Muscle layer of duodenum (tissue), 2 donors: ENCODE measurements at regions not wholly inside any gene's neighbourhood (a gene's known extent, or its start where the extent isn't known, plus 50 kb on each side); places are given as distances from the start of the nearest gene placed in this dataset.

Experiments
- H3K27ac ChIP-seq: one replicate; pipeline ENCODE4 v1.7.0; 2013; ENCODE audit warnings: mild to moderate bottlenecking, low read length
- H3K27me3 ChIP-seq: one replicate; pipeline ENCODE4 v1.7.0; 2013; ENCODE audit warnings: low read depth, mild to moderate bottlenecking, control low read depth, low read length
- H3K36me3 ChIP-seq, 2 donors: one replicate each; pipeline ENCODE4 v1.7.0; 2013; ENCODE audit warnings: low read length in 2 of 2, control low read depth in 1 of 2, mild to moderate bottlenecking in 1 of 2; ENCODE audit not compliant: insufficient read depth in 2 of 2, control insufficient read depth in 1 of 2
- H3K4me1 ChIP-seq, 2 donors: one replicate each; pipeline ENCODE4 v1.7.0; 2013; ENCODE audit warnings: low read length in 2 of 2, mild to moderate bottlenecking in 2 of 2, control low read depth in 1 of 2, moderate library complexity in 1 of 2; ENCODE audit not compliant: insufficient read depth in 2 of 2, control insufficient read depth in 1 of 2
- H3K4me3 ChIP-seq, 2 donors: one replicate each; pipeline ENCODE4 v1.7.0; 2013; ENCODE audit warnings: low read length in 2 of 2, low read depth in 1 of 2, mild to moderate bottlenecking in 1 of 2
- H3K9me3 ChIP-seq, 2 donors: one replicate each; pipeline ENCODE4 v1.7.0; 2013; ENCODE audit warnings: low read length in 2 of 2, control low read depth in 1 of 2, mild to moderate bottlenecking in 1 of 2; ENCODE audit not compliant: control insufficient read depth in 1 of 2
- donor health status: healthy.

DNA sequence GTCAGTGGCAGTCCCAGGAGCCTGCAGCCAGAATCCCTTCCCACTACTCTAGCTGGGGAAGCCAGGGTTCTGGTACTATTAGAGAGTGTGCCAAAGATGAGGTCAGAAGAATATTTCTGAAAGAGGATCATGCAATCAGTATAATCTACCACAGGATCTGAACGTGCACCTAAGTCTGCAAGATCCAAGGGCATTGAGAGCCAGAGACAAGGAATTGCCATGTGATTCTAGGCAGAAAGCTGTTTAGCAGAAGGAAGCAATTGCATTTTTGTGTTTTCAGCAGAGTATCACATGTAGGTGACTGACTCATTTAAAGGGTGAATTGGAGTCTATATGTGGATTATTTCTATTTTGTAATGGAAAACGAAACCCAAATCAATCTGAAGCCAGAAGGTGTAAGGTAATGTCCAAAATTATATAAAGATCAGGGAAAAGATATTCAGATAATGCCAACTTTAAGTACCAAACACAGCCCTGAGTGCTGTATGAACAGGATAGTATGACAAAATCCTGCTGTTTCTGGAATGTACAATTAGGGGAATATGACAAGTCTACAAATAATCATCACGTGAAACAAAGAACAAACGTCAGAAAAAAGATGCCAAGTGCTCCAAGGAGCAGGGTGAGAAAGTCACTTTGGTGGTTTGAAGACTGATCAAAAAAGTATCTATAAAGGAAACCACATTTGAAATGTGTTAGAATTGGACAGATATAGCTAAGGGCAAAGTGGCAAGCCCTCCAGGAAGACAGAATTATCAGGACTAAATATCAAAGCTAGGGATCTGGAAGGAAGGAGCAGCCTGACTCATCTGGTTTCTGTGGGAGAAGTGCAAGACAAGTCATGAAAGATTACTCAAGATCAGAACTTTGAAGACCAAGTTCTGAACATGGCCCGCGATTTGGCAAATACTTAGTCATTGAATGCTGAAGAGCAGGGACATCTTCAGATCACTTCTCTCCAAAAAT, 1036.6 kb downstream of the NTRK3 start:
- Histone ChIP-seq H3K4me1 (no peaks in the 10 kb centered on the region), H3K36me3 (no peaks in the 10 kb centered on the region), H3K27me3 (no peaks in the 10 kb centered on the region), H3K9me3 (no peaks in the 10 kb centered on the region), H3K27ac (no peak overlapping the region), H3K4me3 (no peak overlapping the region)

DNA sequence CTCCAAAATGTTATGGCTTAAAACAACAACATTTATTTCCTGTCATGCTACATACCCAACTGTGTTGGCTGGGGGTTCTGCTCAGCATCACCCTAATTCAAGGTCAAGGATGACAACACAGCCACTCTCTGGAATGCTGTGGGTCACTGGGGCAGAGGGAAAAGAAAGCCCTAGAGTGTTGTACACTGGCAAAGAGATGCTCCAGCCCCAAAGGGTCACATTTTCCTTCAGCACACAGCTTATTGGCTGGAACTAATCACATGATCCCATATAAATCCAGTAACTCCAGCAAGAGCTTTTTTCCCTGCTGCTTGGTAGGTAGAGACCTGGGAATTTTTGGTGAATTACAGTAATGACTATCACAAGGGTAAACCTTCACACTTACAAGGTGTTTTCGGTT, 1041.4 kb downstream of the NTRK3 start:
- Histone ChIP-seq H3K9me3 (no peaks in the 10 kb centered on the region), H3K27ac (no peak overlapping the region), H3K4me1 (no peaks in the 10 kb centered on the region), H3K36me3 (no peaks in the 10 kb centered on the region), H3K4me3 (no peak overlapping the region), H3K27me3 (no peaks in the 10 kb centered on the region)

DNA sequence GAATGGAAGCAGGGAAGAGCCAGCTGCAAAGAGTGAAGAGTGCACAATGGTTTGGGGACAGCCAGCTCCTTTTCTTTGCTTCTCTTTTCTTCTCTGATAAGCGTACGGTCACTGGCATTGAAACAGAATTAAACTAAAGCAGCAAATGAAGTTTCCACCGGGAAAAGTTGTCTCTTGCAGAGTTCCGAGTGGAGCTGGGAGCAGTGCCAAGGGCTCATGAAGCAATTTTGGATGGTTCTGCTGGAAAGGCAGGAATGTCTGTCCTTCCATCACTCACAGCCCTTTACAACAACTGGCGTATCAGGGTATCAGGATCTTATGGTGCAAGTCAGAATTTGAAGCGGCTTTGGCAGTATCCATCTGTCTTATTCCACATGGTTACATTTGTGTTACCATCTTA, 1042.9 kb downstream of the NTRK3 start:
- no peaks in the 10 kb centered on the region for H3K27me3 ChIP-seq
- no peaks in the 10 kb centered on the region for H3K9me3 ChIP-seq
- no peak overlapping the region for H3K4me3 ChIP-seq
- H3K4me1 ChIP-seq: no peaks in the 10 kb centered on the region
- H3K27ac ChIP-seq: no peak overlapping the region
- H3K36me3 ChIP-seq: no peaks in the 10 kb centered on the region

DNA sequence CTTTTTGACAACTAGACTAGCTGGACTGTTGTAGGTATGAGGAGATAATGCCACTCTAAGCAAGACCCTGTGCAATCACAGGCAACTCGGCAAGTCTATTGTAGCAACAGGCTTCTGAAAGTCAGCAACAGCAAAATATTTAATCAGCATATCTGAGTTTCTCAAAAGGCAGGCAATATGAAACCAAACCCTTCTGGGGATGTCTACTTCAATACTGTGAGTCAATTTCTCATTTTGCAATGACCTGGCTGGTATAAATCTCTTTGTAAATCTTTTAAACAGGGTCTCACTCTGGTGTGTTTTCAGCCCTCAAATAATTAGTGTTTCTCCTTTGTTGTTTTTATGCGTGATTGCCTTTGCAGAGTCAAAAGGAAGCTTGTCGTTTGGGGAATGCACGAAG, 1044.5 kb downstream of the NTRK3 start:
- Histone ChIP-seq H3K36me3 (no peaks in the 10 kb centered on the region), H3K27me3 (no peaks in the 10 kb centered on the region), H3K4me3 (no peak overlapping the region), H3K27ac (no peak overlapping the region), H3K4me1 (no peaks in the 10 kb centered on the region), H3K9me3 (no peaks in the 10 kb centered on the region)

DNA sequence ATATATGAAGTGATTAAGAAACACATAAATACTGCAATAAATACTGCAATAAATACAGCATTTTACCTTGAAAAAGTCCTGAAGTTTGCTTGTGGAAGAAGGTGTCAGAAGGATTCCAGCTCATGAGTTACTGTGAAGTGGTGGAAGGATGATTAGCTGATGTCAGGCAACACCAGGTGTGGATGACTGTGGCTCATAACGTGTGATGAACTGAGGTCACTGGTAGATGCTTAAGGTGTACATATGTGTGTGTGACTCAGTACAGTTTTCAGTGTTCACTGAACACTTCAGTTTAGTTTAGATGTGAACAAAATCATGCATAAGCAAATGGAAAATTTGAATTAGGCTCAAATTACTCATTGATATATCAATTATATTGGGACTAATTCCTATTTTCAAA, 1045.0 kb downstream of the NTRK3 start:
- no peak overlapping the region for H3K4me3 ChIP-seq
- H3K27me3 ChIP-seq: no peaks in the 10 kb centered on the region
- no peak overlapping the region for H3K27ac ChIP-seq
- H3K36me3 ChIP-seq: no peaks in the 10 kb centered on the region
- no peaks in the 10 kb centered on the region for H3K4me1 ChIP-seq
- H3K9me3 ChIP-seq: no peaks in the 10 kb centered on the region

DNA sequence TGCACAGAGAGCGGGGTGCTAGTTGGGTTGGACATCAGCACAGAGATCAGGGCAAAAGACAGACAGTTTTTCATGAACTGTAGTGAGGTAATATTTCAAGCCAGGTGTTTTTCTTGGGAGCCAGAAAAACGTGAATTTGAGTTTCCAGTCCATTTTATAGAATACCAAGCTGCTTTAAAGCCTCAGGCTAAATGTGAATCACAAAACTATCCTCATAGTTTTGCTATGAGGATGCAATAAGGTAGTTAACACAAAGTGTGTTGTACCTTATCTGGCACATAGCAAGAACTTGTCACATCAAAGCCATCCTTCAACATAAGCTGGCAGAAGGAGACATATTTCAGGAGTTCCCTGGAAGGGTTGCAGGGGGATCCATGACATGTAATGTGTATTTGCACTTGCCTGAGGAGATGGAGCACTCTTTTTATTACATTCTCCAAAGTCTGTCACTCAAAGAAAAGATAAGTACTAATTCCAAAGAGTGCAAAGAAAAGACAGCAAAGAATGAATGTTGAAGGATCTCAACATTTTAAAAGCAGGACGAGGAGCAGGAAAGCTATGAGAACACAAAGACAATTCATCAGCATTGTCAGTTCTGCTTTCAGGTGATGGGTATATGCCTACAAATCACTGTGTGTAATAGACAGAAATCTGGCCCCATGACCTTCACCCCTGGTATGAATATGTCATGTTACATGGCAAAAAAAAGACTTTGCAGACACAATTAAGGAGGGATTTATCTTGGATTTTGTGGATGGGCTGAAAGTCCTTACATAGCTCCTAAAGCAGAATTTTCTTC, 1046.4 kb downstream of the NTRK3 start:
- Histone ChIP-seq H3K4me1 (no peaks in the 10 kb centered on the region), H3K27ac (no peak overlapping the region), H3K27me3 (no peaks in the 10 kb centered on the region)

DNA sequence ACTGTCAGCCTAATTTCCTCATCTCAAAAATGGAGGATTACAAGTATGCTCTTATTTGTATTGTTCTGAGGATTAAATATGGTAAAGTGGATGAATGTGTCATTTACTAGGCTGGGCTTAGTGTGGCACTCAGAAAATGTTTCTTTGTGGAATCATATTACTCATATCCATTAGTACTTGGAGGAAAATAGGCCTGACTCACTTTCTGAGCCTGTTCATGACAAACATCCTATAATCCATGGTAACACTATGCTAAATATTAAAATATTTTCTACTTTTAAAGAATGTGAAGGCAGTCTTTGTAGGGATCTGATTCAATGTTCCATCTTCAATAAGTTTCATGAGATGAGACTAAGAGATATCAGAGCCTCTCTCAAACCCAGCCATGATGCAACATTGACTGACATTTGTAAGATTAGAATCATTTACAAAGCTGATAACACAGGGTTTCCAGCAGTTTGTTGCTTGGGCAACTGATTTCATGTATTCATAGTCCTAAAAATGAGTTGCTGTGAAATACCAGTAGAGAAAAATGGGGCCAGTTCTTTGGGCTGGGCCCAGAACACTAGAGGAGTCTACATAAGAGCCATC, 1048.5 kb downstream of the NTRK3 start:
- Histone ChIP-seq H3K27me3 (no peaks in the 10 kb centered on the region), H3K9me3 (no peaks in the 10 kb centered on the region), H3K36me3 (no peaks in the 10 kb centered on the region), H3K27ac (no peak overlapping the region), H3K4me1 (no peaks in the 10 kb centered on the region), H3K4me3 (no peak overlapping the region)

More for the DNA sequence above, 1046.4 kb downstream of the NTRK3 start:
- H3K36me3 ChIP-seq: no peaks in the 10 kb centered on the region
- no peak overlapping the region for H3K4me3 ChIP-seq
- H3K9me3 ChIP-seq: no peaks in the 10 kb centered on the region

DNA sequence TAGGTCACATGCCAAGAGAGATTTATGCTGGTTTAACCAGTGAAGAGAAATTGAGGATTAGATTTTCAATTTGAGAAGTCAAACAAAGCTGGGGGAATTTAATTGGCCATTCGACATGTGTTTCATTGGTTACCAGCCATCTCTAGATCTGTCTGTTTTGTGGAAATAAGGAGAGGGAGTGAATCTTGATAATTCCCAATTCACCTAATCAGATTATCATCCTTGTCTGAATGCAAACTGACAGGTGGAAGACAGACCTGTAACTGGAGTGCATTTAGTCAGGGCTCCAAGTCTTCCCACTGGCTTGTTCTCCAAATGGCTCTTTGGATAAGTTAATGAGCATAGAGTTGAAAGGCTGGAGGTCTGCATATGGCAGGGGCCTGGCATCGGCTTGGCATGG, 1049.3 kb downstream of the NTRK3 start:
- Histone ChIP-seq H3K36me3 (no peaks in the 10 kb centered on the region), H3K9me3 (no peaks in the 10 kb centered on the region), H3K4me3 (no peak overlapping the region), H3K4me1 (no peaks in the 10 kb centered on the region), H3K27me3 (no peaks in the 10 kb centered on the region), H3K27ac (no peak overlapping the region)

DNA sequence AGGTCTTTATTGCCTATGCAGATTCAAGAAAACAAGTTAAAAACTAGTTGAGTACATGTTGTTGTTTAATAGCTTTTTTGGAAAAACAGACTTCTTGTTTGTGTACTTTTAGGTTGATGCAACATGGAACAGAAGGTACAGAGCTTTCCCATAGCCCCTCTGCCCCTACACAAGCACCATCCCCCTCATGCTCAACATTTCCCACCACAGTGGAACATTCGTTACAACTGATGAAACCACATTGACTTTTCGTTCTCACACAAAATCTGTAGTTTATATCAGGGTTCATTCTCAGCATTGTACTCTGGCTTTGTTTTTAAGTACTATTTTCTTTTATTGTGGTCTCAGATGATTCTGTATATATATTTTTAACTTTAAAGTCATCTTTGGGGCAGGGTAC, 1054.6 kb downstream of the NTRK3 start:
- no peaks in the 10 kb centered on the region for H3K9me3 ChIP-seq
- H3K4me3 ChIP-seq: no peak overlapping the region
- H3K4me1 ChIP-seq: no peaks in the 10 kb centered on the region
- no peak overlapping the region for H3K27ac ChIP-seq
- H3K27me3 ChIP-seq: no peaks in the 10 kb centered on the region
- no peaks in the 10 kb centered on the region for H3K36me3 ChIP-seq

DNA sequence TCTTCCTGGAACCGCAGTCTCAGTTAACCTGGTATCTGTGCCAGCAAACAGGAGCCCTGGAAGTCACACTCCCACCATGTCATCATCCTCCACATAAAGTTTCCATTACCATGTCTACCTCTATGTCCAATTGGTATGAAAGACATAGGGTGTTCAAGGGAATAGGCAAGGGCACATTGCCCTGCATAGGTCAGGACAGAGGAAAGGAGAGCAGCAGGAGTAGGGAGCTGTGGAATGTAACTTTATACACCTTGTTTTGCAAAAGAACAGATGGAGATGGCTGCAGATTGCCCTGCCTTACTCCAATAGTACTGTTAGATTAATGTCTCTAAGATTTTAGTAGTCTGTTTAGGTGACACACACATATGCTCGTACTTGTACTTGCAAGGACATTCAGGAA, 1056.4 kb downstream of the NTRK3 start:
- Histone ChIP-seq H3K27me3 (no peaks in the 10 kb centered on the region), H3K27ac (no peak overlapping the region), H3K36me3 (no peaks in the 10 kb centered on the region), H3K4me3 (no peak overlapping the region), H3K9me3 (no peaks in the 10 kb centered on the region), H3K4me1 (no peaks in the 10 kb centered on the region)

DNA sequence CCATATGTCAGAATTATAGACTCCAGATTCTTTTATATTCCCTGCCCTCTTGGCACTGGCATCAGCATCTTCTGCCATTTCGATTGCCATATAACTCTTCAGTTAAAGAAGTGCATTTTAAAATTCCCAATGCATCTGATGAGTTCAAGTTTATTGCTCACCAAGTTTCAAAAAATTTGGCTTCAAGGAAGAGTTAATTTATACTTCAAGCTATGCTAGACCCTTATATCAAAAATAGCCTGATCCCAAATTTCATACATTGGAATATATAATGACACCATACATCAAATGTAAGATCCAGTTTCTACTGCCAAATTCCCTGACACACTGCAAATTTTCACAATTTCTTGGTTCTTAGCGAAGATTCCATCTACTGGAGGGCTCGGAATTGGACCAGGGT, 1058.6 kb downstream of the NTRK3 start:
- Histone ChIP-seq H3K4me3 (no peak overlapping the region), H3K4me1 (no peaks in the 10 kb centered on the region), H3K36me3 (no peaks in the 10 kb centered on the region), H3K27me3 (no peaks in the 10 kb centered on the region), H3K27ac (no peak overlapping the region), H3K9me3 (peaks cover 0 to under 1% of the 10 kb centered on the region in 2 donors)
